Left renal pelvis (tissue), 4 donors: ENCODE measurements at regions not wholly inside any gene's neighbourhood (a gene's known extent, or its start where the extent isn't known, plus 50 kb on each side); places are given as distances from the start of the nearest gene placed in this dataset.

Source experiments
- DNase-seq, 4 donors: peaks; one replicate each; pipeline ENCODE4 v3.0.0-alpha.2; 2013; ENCODE audit warnings: low read depth in 4 of 4, low spot score in 3 of 4

DNA sequence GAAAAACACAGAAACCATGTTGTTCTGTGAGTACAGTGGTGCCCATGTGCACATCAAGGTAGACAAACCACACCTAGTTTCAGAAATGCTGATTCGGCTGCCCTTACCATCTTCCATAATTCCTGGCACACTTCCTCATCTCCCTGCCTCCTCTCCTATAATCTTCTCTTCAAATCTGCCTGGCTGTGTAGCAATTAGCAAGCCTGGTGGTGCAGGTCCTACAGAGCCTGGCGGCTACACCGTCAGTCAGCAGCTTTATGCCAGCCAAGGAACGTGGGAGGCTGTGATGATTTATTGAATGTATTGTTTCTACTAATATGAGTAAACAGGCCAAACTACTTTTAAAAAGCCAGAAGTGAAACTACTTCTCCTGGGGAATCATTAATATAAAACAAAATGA is 106.8 kb downstream of the SEMA6D start:
- DNase-seq, result no peak

GRCh38 chr15:47829667-47830066 is 112.4 kb downstream of the SEMA6D start:
- DNase-seq, result no peak

- DNase-seq, result no peak
These were observed 116.8 kb downstream of the SEMA6D start for GRCh38 chr15:47834093-47834492.

GRCh38 chr15:47839233-47839825 is 122.0 kb downstream of the SEMA6D start:
- no peak for DNase-seq

DNA sequence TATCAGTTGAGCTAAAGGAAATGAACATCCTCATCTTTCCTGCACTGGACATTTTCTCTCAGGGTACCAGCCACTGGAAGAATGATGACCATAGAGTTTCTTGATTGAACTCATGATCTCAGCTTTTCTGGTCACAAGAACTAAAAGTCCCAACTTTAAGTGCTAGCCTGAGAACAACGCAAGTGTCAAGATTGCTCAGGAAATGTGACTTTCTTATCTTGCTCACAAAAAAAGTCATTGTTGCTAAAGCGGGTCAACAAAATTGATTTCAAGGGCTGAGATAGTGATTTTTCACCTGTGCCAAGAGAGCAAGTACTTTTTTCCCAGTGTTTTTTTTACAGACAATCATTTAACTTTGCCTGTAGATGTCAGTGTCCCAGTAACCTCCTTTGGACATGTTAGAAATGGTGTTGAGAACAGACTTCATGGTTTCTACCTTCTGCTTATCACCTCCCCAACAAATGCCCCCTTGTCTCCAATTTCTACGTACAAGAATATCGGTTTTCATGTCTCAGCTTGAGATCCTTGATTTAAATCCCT is 125.9 kb downstream of the SEMA6D start:
- no peak for DNase-seq

DNA sequence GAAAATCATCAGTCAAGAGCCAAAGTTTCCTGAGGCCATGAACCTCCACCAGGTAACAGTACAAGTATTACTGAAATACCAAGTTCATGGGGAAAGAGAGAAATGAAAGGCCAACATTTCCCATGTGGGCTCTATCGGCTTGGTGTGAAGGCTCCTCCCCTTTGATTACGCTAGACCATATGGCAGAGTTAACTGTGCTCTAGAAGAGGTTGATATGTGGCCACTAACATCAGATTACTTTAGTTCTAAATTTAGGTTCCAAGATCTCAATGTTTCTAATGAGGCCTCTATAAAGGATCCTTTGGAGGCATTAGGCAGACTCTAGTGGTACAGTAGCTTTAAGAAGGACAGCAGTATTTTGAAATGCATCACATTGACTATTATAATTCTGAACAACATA is 127.1 kb downstream of the SEMA6D start:
- no peak for DNase-seq

- DNase-seq, result no peak
These were observed 129.0 kb downstream of the SEMA6D start for GRCh38 chr15:47846128-47846868.

- DNase-seq, result no peak
These were observed 129.6 kb downstream of the SEMA6D start for GRCh38 chr15:47846876-47847275.

GRCh38 chr15:47856071-47856470 is 138.8 kb downstream of the SEMA6D start:
- DNase-seq, result no peak

GRCh38 chr15:47857014-47857775 is 139.9 kb downstream of the SEMA6D start:
- no peak for DNase-seq

DNA sequence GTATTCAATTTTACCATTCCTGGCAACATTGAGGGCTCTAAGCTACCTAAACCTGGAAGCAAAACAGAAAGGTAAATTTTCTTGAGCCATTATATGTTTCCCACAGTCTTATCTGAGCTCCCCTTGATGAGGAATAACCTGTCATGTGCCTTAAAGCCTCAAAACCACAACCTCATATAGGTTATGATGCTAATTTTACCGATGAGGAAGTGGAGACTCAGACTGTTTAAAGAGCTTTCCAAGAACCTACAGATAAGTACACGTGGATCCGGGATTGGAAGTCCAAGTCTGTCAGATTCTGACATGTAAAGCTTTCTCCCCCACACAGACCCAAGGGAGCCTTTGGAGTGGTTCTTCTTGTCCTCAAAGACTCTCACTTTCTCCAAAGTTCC is 140.5 kb downstream of the SEMA6D start:
- DNase-seq, result no peak

DNA sequence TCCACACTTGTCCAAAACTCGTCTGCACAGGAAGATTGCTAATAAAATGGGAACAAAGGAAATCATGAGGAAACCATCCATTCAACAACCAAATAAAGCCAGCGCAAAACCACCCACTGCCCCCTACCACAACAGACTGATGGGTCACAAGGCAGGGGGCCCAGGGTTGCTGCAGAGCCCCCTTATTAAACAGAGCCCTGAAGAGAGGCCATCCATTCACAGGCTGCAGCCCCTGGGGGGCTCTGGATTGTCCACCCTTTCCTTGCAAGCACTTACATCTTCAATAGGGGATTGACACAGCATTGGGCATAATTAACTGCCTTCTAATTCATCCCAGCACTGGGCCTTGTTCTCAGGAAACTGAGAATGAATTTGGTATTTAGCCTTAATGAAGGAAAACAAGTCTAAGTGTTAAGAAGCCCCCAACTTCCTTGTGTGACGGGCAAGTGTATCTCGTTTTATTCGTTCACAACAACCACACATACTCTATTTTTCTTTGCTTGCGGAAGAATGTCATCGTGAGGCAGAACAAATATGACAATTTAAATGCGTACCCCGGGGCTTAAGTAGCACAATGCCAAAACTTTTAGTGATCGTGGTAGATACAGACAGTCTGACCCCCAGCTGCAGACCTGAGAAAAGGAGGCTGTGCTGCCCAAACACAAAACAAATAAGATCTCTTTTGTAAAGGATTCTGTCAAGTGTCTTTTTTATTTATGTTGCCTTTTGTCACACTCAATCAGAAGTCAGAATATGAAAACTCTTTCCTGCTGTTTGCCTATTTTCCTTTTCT is 144.0 kb downstream of the SEMA6D start:
- DNase-seq, result no peak

- no peak for DNase-seq
These were observed 145.1 kb downstream of the SEMA6D start for GRCh38 chr15:47862402-47862801.

DNA sequence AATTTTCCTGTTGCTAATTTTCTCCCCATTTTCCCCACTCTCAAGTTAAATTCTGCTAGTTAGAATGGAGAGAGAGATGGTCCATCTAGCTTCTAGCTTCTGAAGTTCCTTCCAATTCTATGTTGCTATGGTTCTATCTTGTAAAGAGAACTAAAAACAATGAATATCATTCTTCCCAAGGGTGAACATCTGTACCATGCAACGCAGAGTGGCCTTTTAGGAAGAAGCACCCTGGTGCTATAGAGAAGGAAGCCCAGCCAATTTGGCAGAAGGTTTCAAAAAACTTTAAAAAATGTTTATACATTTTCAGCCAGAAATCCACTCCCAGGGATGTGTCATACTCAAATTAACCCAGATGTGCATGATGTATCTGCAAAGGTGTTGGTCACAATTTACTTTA is 149.1 kb downstream of the SEMA6D start:
- no peak for DNase-seq

DNA sequence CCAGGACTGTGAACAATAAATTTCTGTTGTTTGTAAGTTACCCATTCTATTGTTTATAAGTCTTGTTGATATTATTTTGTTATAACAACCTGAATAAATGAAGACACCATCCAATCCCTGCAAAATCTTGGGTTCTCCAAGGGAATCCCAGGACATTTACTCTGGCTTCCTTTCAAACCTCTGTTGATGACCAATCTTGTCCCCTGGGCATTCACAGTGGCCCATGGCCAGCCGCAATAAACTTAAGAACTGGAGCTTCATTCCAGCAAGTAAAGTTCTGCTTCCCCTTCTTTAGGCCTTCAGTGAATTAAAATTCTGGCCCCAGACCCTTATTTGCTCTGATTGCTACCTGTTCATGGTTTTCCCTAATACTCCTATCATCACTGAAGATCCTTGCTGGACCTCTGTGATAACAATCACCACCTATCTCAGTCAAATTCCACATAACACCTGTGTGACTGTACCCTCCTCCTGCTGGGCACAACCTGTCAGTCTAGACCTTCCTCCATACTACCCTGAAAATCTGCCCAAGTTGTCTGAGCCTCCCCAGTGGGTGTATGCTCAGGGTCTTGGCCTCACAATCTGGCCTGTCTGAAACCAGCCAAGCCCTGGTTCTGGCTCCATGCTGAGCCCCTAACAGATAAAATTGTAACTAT is 153.1 kb downstream of the SEMA6D start:
- DNase-seq, result no peak

- DNase-seq, result no peak
These were observed 153.8 kb downstream of the SEMA6D start for GRCh38 chr15:47870956-47871625.

DNA sequence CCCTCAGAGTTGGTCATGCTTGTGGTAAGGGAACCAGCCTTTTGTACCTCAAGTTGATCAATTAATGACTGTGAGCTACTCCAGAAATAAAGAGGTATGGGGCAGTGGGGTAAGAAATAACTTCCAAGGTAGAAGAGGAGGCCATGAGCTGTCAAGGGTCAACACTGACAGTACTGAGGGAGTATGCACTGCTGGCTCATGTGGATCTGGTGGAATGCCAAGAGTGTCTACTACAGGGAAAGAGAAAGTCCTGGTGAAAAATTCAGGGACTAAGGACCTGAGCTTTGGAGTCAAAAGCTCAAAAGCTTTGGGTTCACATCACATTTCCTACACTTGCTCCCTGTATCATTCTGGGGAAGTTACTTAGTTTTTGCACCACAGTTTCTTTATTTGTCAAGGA is 154.9 kb downstream of the SEMA6D start:
- DNase-seq, result no peak

GRCh38 chr15:47872869-47873432 is 155.6 kb downstream of the SEMA6D start:
- no peak for DNase-seq

GRCh38 chr15:47876986-47877385 is 159.7 kb downstream of the SEMA6D start:
- DNase-seq, result no peak
